WTC11 (cell line): ENCODE measurements at regions not wholly inside any gene's neighbourhood (a gene's known extent, or its start where the extent isn't known, plus 50 kb on each side); places are given as distances from the start of the nearest gene placed in this dataset.

Experiments
- ESRRA ChIP-seq: sonication (generic); formaldehyde crosslinking; IDR thresholded peaks from 2 replicates; pipeline ENCODE4 v1.8.1; 2022; ENCODE audit warnings: mild to moderate bottlenecking, missing genetic modification reagents, borderline replicate concordance
- FOXK1 ChIP-seq: sonication (generic); formaldehyde crosslinking; IDR thresholded peaks from 2 replicates; pipeline ENCODE4 v1.8.0; 2022; ENCODE audit warnings: mild to moderate bottlenecking, moderate library complexity, missing genetic modification reagents
- IRF2 ChIP-seq: sonication (generic); formaldehyde crosslinking; IDR thresholded peaks from 2 replicates; pipeline ENCODE4 v1.8.0; 2022; ENCODE audit warnings: low read depth, missing genetic modification reagents, borderline replicate concordance
- NR1H2 ChIP-seq: sonication (generic); formaldehyde crosslinking; IDR thresholded peaks from 2 replicates; pipeline ENCODE4 v1.9.0; 2021; ENCODE audit warnings: mild to moderate bottlenecking, moderate library complexity, missing genetic modification reagents
- TF ChIP-seq, protein P1 (sequence below): fragments of 200-600 bp; IDR thresholded peaks from 2 replicates; pipeline ENCODE4 v1.8.0; 2022; ENCODE audit warnings: antibody characterized with exemption

DNA sequence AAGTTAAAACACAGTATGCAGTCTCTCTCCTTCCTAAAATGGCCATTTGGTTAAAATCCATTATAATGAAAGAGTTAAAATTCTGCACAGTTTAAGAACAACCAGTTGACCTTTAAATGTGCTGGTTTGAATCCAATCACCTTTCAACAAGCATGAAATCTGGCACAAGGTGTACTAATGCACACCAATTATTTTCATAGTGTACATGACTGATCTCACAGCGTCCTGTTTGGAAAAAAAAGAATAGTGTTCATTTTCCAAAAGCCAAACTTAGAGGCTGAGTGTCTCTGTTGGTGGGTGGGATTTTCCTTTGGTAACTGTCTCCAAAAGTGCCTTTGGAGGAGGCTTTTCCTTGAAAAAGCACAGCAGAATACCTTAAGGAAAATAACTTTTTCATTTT lies 180.6 kb downstream of the DEPDC1B start:
- TF ChIP-seq NR1H2 (no peak), FOXK1 (CRISPR knock-in tag) (no peak), IRF2 (no peak), ESRRA (no peak)
- TF ChIP-seq, protein P1, sequence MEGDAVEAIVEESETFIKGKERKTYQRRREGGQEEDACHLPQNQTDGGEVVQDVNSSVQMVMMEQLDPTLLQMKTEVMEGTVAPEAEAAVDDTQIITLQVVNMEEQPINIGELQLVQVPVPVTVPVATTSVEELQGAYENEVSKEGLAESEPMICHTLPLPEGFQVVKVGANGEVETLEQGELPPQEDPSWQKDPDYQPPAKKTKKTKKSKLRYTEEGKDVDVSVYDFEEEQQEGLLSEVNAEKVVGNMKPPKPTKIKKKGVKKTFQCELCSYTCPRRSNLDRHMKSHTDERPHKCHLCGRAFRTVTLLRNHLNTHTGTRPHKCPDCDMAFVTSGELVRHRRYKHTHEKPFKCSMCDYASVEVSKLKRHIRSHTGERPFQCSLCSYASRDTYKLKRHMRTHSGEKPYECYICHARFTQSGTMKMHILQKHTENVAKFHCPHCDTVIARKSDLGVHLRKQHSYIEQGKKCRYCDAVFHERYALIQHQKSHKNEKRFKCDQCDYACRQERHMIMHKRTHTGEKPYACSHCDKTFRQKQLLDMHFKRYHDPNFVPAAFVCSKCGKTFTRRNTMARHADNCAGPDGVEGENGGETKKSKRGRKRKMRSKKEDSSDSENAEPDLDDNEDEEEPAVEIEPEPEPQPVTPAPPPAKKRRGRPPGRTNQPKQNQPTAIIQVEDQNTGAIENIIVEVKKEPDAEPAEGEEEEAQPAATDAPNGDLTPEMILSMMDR = no peak
